Suppressor macrophage treated with lipopolysaccharide for 4 hours (primary cell): ENCODE measurements at regions not wholly inside any gene's neighbourhood (a gene's known extent, or its start where the extent isn't known, plus 50 kb on each side); places are given as distances from the start of the nearest gene placed in this dataset.
"Not testable (repeated sequence)": the region's sequence is repeated elsewhere in the genome, so short reads cannot be mapped to it uniquely, and the experiment has no call there.

Experiments used
- DNase-seq: peaks from one replicate; pipeline ENCODE4 v3.0.0-alpha.2; 2020

DNA sequence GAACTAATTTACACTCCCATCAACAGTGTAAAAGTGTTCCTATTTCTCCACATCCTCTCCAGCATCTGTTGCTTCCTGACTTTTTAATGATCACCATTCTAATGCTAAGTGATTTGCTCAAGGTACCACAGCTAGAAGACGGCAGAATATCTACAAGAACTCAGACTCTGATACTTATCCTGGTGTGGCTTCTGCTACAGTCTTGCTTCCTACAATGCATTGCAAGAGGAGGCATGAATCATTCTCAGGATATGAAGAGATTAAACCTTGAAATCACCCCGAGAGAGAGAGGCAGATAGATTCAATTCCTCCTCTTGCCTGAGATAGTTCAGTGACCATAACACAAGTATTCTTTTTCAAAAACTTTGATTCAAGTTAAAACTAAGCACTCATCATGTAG, 306.4 kb downstream of the TBC1D4 start:
- DNase-seq, result no peak

GRCh38 chr13:75175097-75175496, 306.9 kb downstream of the TBC1D4 start:
- not testable (repeated sequence) for DNase-seq

- DNase-seq, result no peak
Observed at GRCh38 chr13:75174481-75174880, 307.5 kb downstream of the TBC1D4 start.

DNA sequence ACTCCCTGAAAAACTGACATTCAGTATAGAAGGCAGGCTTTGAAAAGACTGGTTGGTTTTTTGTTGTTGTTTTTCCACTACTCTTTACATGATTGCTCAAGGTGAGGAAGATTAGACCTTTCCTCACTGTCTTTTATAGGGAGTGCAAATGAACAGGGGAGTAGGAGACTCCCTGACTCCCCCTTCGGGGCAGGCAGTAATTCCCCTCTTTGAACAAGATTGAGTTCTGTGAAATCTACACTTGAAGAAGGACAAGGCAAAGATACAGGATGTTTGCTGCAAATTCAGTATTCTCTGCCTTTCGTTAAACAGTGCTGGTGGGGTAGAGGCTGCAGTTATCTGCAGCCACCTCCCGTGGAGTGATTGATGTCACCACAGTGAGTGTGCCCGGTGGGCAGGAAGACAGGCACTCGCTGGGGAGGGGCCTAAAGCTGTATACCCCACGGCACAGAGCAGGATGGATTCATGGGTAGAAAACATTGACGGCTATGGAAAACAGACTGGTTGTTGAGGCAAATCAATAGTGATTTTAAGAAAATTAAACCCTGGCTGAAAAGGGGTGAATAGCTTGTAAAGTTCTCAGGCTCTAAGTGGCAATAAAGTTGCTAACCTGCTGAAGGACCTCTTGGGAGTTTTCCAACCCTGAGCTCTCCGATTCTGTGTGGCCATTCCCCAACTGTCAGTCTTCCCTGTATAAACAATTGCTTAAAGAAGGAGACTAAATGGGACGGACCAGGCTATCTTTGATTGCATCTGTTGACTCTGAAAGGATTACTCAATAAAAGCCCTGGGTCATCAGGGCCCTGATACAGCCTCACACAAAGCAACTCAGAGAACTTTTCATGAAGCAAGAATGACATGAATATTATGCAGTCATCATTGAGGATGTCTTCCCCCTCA, 308.3 kb downstream of the TBC1D4 start:
- DNase-seq, result no peak

DNA sequence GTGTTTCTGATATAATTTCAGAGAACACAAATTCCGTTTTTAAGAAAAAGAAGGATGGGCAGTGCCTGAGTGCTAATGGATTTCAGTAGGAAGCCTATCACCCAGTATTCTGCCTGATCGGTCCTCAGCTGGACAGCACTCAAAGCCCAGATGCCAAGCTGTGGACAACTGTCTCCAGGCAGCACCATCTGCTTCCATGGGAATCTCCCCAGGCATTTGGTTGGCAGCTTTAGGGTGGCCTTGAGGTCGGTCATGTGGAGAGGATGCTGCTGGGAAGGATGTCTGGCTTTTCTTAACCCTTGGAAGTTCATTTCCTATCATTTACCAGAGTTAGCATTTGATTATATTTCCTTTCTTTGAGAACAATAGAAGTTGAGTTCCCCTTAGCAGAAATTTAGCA, 311.7 kb downstream of the TBC1D4 start:
- no peak for DNase-seq

DNA sequence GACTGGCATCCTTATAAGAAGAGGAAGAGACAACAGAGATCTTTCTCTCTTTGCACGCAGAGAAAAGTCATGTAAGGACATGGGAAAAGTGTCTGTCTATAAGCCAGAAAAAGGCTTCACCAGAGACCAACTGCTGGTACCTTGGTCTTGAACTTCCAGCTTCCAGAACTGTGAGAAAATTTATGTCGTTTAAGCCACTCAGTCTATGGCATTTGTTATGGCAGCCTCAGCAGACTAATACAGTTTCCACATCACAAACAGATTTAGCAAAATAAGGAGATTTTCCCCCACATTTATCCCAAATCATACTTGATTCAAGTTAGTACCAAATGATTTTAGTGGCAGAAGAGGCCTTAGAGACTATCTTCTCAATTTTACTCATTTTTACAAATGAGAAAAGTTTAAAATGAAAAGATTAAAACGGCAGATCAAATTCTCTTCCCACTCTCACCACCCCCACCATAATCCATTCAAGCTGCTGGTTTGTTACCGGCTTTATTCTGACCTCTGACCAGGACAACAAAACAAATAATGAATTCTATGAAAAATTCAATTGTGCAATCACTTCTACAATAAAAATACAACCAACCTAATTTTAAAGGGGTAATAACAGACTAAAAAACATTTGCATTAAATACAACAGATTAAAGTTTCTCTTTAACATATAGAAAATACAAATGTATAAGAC, 316.3 kb downstream of the TBC1D4 start:
- DNase-seq, result no peak

DNA sequence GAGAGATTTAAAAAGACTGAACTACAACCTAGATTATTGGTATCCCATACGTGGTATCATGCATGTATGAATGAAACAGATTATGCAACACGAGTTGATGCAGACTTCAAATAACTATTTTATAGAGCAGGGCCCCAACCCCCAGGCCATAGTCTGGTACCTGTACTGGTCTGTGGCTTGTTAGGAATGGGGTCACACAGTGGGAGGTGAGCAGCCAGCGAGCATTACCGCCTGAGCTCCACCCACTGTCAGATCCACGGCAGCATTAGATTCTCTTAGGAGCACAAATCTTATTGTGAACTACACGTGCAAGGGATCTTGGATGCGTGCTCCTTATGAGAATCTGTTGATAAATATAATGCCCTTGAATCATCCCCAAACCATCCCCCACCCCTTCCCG, 320.2 kb downstream of the TBC1D4 start:
- DNase-seq, result no peak

- no peak for DNase-seq
Observed at GRCh38 chr13:75160984-75161383, 321.0 kb downstream of the TBC1D4 start.

GRCh38 chr13:75154331-75154730, 327.6 kb downstream of the TBC1D4 start:
- DNase-seq, result no peak

DNA sequence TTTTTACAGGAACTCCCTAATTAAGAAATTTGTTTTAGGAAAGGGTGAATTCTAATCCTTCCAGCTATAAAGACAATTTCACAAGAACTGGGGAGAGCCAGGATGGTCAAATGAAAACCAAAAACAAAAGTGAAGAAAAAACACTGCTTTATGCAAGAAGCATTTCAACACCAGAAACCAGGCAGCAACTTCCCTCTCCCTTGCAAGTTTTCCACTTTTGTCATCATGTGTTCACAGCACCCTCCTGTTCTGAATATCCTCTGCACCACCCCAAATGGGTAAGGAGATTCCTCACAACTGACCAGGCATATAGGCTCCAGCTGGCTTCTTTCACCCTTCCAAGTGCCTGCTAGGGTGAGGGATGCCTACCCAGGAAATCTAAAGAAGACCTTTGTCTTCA, 328.1 kb downstream of the TBC1D4 start:
- peak; percentile 33 for DNase-seq

DNA sequence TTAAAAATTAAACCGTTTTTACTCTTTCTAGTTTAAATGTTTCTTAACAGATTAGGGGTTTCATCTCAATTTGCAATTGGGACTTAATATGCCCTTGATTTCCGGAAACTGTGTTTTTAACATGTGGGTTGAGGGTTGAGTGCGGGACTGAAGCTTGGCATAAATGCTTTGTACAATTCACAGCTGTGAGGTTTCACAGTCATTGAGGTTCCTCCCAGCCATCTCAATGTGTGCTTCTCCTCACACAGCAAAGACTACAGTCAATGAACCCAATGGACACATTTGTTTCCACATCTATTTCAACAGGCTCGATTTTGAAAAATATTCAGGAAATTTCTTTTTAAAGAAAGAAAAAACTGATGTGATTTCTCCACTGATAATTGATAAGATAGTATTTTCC, 328.6 kb downstream of the TBC1D4 start:
- DNase-seq, result no peak

DNA sequence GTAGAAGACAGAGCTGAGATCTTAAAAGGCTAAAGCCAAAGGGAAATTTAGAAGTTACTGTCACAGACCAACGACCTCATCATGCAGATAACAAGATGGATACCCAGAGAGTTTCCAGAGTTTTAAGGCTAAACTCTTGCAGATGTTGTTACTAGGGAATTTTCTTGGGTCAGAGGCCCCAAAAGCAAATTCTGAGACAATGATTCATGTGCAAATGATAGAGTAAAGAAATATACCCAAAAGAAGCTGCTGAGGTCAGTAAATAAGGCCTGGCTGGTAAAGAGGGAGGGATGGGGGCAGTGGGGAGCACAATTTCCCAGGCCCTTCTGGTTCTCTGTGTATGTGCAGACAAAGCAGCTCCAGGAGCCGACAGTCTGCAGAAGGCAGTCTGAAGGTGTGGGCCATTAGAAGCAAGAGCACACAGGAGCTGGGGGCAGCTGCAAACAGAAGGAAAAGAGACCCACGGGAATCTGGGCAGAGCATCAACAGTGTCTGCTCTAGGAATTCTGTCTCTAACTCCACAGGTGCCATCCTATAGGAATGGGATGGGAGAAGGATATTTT, 330.8 kb downstream of the TBC1D4 start:
- DNase-seq, result no peak

DNA sequence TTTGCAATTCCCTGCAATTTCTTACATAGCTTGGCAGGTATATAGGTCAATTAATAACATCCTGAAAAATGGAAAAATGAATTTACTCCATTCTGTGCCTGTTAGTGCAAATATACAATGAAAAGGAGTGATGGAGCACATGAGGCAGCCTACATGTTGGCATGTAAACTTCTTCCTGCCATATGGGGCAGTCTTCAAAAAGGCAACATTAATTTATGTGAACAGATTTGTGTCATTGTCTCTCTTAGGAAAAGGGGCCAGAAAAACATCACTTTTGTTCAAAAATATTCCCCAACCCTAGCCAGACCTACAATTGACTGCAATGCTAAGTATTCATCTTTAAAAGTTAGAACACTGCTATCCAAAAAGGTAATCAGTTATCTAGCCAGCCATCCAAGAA, 332.2 kb downstream of the TBC1D4 start:
- DNase-seq, result no peak

- DNase-seq, result no peak
Observed at GRCh38 chr13:75147946-75148345, 334.0 kb downstream of the TBC1D4 start.

GRCh38 chr13:75146436-75146835, 335.5 kb downstream of the TBC1D4 start:
- DNase-seq, result no peak

DNA sequence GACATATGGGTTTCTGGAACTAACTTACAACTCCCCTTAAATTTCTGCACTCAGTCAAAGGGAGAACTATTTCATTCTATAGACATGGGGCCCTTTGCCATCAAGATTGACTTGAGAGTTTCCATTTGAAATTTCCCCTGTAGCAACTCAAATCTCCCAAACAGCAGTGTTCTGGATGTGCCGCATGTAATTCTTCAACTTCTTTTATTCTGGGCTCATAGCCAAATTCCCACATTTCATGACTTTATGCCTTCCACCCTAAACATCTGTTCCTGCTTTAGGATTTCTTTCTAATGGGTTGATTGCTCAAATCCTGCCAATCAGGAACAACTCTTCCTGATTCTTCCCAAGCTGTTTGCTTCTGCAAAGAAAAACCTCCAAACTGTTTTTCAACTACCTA, 336.0 kb downstream of the TBC1D4 start:
- no peak for DNase-seq

DNA sequence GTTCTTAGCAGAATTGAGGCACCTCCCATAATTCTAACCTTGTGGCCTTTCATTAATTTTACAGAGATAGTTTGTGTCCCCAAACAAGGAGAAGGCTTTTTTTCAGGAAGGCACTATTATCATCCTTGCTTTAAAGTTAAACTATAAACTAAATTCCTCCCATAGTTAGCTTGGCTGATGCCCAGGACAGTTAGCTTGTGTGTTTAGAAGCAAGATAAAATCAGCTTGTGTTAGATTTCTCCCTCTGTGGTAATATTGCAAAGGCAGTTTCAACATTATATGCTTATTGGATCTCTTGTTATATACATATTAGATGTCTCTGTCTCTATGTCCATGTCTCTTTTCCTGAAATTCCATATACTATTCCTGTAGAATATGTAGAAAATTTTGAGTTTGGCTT, 342.7 kb downstream of the TBC1D4 start:
- no peak for DNase-seq

- no peak for DNase-seq
Observed at GRCh38 chr13:75137911-75138571, 343.9 kb downstream of the TBC1D4 start.

GRCh38 chr13:75136151-75136550, 345.8 kb downstream of the TBC1D4 start:
- no peak for DNase-seq

DNA sequence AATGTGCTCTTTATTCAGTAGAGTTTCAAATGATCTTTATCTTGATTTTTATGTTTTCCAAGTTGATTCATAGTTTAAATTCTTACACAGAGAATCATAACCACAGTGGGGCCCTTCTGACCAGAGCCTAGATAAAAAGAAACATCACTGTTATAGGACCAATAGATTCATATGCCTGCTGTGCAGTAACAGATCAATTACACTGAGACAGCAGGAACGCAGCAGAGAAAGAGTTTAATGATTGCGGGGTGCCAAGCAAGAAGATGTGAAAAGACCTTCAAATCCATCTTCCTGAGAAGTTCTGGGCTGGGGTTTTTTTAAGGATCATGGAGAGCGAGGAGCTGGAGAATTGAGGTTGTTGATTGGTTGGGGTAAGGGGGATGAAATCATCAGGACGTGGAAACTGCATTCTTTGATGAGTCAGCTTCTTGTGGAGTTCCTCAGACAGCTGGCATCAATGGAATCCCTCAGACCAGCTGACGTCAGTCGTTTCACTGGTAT, 346.6 kb downstream of the TBC1D4 start:
- DNase-seq, result no peak

DNA sequence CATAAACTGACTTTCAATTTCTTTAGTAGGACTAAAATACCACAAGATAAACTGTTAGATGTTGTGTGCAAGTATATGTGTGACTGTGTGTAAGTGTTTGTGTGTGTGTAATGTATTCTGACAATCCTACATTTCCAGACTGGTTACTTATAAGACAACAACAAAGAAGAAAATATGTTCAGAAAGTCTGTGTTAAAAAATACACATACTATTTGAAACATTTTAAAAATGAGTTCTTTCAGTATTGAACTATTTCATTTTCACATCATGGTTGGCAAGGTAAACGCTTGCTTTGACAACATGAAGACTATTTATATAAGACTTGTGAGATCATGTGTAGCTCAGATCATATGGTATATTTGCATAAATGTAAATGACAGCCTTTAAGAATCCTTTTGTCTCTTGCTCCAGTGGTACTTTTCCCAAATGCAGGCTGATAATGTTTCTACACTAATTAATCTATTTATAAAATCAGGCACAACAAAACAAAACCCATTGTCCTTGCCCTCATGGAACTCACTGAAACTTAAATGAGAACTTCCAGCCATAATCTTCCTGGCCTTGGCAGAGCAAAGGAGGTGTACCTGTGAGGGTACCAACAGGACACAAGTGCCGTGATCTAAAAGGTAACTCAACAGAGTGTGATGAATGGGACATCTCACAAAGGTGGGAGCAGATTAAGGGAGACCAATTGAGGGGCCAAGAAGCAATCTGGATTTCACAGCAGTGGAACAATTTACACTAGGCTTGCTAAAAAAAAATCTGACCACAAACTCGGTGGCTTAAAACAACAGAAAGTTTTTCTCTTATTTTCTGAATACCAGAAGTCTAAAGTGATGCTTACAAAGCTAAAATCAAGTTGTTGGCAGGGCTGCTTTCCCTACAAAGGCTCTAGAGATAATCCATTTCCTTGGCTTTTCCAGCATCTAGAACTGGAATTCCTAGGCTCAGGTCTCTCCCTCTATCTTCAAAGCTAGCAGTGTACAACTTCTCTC, 349.0 kb downstream of the TBC1D4 start:
- no peak for DNase-seq

GRCh38 chr13:75129331-75129730, 352.6 kb downstream of the TBC1D4 start:
- DNase-seq, result no peak
